ENCODE measurements at regions not wholly inside any gene's neighbourhood (a gene's known extent, or its start where the extent isn't known, plus 50 kb on each side); places are given as distances from the start of the nearest gene placed in this dataset.

DNA sequence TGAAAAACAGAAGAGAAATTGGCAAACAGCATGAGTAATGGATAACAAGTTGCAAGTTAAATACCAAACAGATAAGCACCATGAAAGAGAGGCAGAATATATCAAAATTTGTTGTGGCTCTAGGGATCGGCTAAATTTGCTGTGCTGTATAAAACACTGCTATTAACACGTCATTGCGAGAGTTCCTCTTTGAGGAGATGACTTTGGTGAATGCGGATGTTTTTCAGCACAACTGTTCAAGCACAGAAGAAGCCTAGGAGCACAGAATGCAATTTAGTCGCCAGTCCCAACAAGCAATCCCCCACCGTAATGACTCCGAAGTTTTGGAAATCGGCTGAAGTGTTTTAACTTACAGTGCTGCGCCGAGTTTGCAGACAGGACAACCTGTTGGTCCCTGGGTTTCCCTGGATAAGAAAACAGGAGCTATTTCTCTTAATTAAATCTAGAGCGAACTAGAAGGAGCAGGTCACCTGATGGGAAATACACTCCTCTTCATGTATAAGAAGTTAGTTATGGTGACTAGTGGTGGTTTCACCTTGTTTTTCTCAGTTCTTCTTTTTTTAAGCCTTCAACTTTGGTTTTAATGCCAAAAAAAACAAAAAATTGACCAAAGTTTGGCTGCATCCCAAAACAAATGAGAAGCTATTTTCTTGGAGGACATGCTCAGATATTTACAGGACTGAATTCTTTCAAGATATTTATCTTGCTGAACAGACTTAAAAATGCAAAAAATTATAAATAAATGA is 454.1 kb upstream of the SALL3 start:
- Histone ChIP-seq H3K27me3 (ENCODE audit: control insufficient read depth, insufficient read depth, low read length) (no peaks in the 10 kb centered on the region), H3K79me2 (ENCODE audit: control insufficient read depth, insufficient read depth, low read length) (no peaks in the 10 kb centered on the region), H3K9ac (ENCODE audit: insufficient read depth, low read length) (no peak overlapping the region), H3K4me3 (replicated peaks in 1 of 4; ENCODE audit: control extremely low read depth in 1 of 4, insufficient read depth in 1 of 4, low read depth in 3 of 4, low read length in 4 of 4) (no peak overlapping the region), H3K9me3 (ENCODE audit: control insufficient read depth, insufficient read depth, low read depth, low read length) (peaks cover 2% of the 10 kb centered on the region), H3K36me3 (ENCODE audit: control insufficient read depth, insufficient read depth, low read length) (no peaks in the 10 kb centered on the region), H3K4me1 (ENCODE audit: control insufficient read depth, extremely low read depth, insufficient read depth, low read length) (no peaks in the 10 kb centered on the region), H3K27ac (ENCODE audit: insufficient read depth, low read length) (no peak overlapping the region), H4K20me1 (ENCODE audit: control insufficient read depth, extremely low read depth, insufficient read depth, low read length) (no peaks in the 10 kb centered on the region), H2AFZ (ENCODE audit: low read length) (no peak overlapping the region), H3K4me2 (ENCODE audit: extremely low read depth, insufficient read depth, low read length) (no peak overlapping the region)
- TF ChIP-seq EZH2 (IDR thresholded peaks at IDR 0.05; ENCODE audit: low read length, missing control alignments), result no peak
- TF ChIP-seq, protein P1, sequence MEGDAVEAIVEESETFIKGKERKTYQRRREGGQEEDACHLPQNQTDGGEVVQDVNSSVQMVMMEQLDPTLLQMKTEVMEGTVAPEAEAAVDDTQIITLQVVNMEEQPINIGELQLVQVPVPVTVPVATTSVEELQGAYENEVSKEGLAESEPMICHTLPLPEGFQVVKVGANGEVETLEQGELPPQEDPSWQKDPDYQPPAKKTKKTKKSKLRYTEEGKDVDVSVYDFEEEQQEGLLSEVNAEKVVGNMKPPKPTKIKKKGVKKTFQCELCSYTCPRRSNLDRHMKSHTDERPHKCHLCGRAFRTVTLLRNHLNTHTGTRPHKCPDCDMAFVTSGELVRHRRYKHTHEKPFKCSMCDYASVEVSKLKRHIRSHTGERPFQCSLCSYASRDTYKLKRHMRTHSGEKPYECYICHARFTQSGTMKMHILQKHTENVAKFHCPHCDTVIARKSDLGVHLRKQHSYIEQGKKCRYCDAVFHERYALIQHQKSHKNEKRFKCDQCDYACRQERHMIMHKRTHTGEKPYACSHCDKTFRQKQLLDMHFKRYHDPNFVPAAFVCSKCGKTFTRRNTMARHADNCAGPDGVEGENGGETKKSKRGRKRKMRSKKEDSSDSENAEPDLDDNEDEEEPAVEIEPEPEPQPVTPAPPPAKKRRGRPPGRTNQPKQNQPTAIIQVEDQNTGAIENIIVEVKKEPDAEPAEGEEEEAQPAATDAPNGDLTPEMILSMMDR (conservative IDR thresholded peaks at IDR 0.05 in 1 of 2, IDR thresholded peaks at IDR 0.05 in 1 of 2; ENCODE audit: low read depth in 1 of 2, low read length in 2 of 2), result no peak
- peak in 1 of 2 donors; percentile 5 for DNase-seq (ENCODE audit: low read depth in 2 of 2)

- H3K79me2 ChIP-seq (ENCODE audit: control insufficient read depth, insufficient read depth, low read length), result no peaks in the 10 kb centered on the region
- no peak for TF ChIP-seq EZH2 (IDR thresholded peaks at IDR 0.05; ENCODE audit: low read length, missing control alignments)
- TF ChIP-seq, protein P1 (conservative IDR thresholded peaks at IDR 0.05 in 1 of 2, IDR thresholded peaks at IDR 0.05 in 1 of 2; ENCODE audit: low read depth in 1 of 2, low read length in 2 of 2), result no peak
- no peaks in the 10 kb centered on the region for H3K36me3 ChIP-seq (ENCODE audit: control insufficient read depth, insufficient read depth, low read length)
- peaks cover 2% of the 10 kb centered on the region for H3K9me3 ChIP-seq (ENCODE audit: control insufficient read depth, insufficient read depth, low read depth, low read length)
- H4K20me1 ChIP-seq (ENCODE audit: control insufficient read depth, extremely low read depth, insufficient read depth, low read length), result no peaks in the 10 kb centered on the region
- no peak for DNase-seq (ENCODE audit: low read depth in 2 of 2)
- no peaks in the 10 kb centered on the region for H3K27me3 ChIP-seq (ENCODE audit: control insufficient read depth, insufficient read depth, low read length)
- no peak overlapping the region for H2AFZ ChIP-seq (ENCODE audit: low read length)
- no peak overlapping the region for H3K4me2 ChIP-seq (ENCODE audit: extremely low read depth, insufficient read depth, low read length)
- H3K27ac ChIP-seq (ENCODE audit: insufficient read depth, low read length), result no peak overlapping the region
- H3K9ac ChIP-seq (ENCODE audit: insufficient read depth, low read length), result no peak overlapping the region
- H3K4me3 ChIP-seq (replicated peaks in 1 of 4; ENCODE audit: control extremely low read depth in 1 of 4, insufficient read depth in 1 of 4, low read depth in 3 of 4, low read length in 4 of 4), result no peak overlapping the region
- H3K4me1 ChIP-seq (ENCODE audit: control insufficient read depth, extremely low read depth, insufficient read depth, low read length), result no peaks in the 10 kb centered on the region
These were observed 453.3 kb upstream of the SALL3 start for GRCh38 chr18:78526275-78526674.

- H3K9ac ChIP-seq (ENCODE audit: insufficient read depth, low read length), result no peak overlapping the region
- H3K27ac ChIP-seq (ENCODE audit: insufficient read depth, low read length), result no peak overlapping the region
- no peak for DNase-seq (ENCODE audit: low read depth in 2 of 2)
- TF ChIP-seq, protein P1 (conservative IDR thresholded peaks at IDR 0.05 in 1 of 2, IDR thresholded peaks at IDR 0.05 in 1 of 2; ENCODE audit: low read depth in 1 of 2, low read length in 2 of 2), result no peak
- no peak for TF ChIP-seq EZH2 (IDR thresholded peaks at IDR 0.05; ENCODE audit: low read length, missing control alignments)
- no peak overlapping the region for H3K4me3 ChIP-seq (replicated peaks in 1 of 4; ENCODE audit: control extremely low read depth in 1 of 4, insufficient read depth in 1 of 4, low read depth in 3 of 4, low read length in 4 of 4)
- no peaks in the 10 kb centered on the region for H3K79me2 ChIP-seq (ENCODE audit: control insufficient read depth, insufficient read depth, low read length)
- H2AFZ ChIP-seq (ENCODE audit: low read length), result no peak overlapping the region
- H3K4me1 ChIP-seq (ENCODE audit: control insufficient read depth, extremely low read depth, insufficient read depth, low read length), result no peaks in the 10 kb centered on the region
- no peaks in the 10 kb centered on the region for H3K36me3 ChIP-seq (ENCODE audit: control insufficient read depth, insufficient read depth, low read length)
- peaks cover 2% of the 10 kb centered on the region for H3K9me3 ChIP-seq (ENCODE audit: control insufficient read depth, insufficient read depth, low read depth, low read length)
- H4K20me1 ChIP-seq (ENCODE audit: control insufficient read depth, extremely low read depth, insufficient read depth, low read length), result no peaks in the 10 kb centered on the region
- H3K27me3 ChIP-seq (ENCODE audit: control insufficient read depth, insufficient read depth, low read length), result no peaks in the 10 kb centered on the region
- no peak overlapping the region for H3K4me2 ChIP-seq (ENCODE audit: extremely low read depth, insufficient read depth, low read length)
These were observed 452.5 kb upstream of the SALL3 start for GRCh38 chr18:78526923-78527711.

Measured in fibroblast of lung (primary cell).